Prostate gland (tissue), 2 donors: ENCODE measurements at regions not wholly inside any gene's neighbourhood (a gene's known extent, or its start where the extent isn't known, plus 50 kb on each side); places are given as distances from the start of the nearest gene placed in this dataset.

ENCODE experiments used
- POLR2A ChIP-seq: fragments of 450-650 bp; IDR thresholded peaks from one replicate; pipeline ENCODE4 v1.6.1; 2016; ENCODE audit warnings: antibody characterized with exemption, mild to moderate bottlenecking
- POLR2AphosphoS5 ChIP-seq: sonication (generic); formaldehyde crosslinking; IDR thresholded peaks from one replicate; pipeline ENCODE4 v1.6.1; 2017; ENCODE audit warnings: antibody characterized with exemption
- TF ChIP-seq, protein P1 (sequence below), 4 experiments: fragments of 200-600 bp in 2 of 4; fragments of 450-650 bp in 2 of 4; sonication (generic) in 2 of 4; IDR thresholded peaks; 1 replicate in 3 of 4; 2 replicates in 1 of 4; pipeline ENCODE4 v1.5.1; 2016 to 2019; ENCODE audit warnings: antibody characterized with exemption in 4 of 4, mild to moderate bottlenecking in 2 of 4, moderate library complexity in 2 of 4

- TF ChIP-seq, protein P1, sequence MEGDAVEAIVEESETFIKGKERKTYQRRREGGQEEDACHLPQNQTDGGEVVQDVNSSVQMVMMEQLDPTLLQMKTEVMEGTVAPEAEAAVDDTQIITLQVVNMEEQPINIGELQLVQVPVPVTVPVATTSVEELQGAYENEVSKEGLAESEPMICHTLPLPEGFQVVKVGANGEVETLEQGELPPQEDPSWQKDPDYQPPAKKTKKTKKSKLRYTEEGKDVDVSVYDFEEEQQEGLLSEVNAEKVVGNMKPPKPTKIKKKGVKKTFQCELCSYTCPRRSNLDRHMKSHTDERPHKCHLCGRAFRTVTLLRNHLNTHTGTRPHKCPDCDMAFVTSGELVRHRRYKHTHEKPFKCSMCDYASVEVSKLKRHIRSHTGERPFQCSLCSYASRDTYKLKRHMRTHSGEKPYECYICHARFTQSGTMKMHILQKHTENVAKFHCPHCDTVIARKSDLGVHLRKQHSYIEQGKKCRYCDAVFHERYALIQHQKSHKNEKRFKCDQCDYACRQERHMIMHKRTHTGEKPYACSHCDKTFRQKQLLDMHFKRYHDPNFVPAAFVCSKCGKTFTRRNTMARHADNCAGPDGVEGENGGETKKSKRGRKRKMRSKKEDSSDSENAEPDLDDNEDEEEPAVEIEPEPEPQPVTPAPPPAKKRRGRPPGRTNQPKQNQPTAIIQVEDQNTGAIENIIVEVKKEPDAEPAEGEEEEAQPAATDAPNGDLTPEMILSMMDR (IDR thresholded peaks at IDR 0.05), result peak in 1 of 4 experiments; percentile 41
- no peak for TF ChIP-seq POLR2AphosphoS5
- no peak for TF ChIP-seq POLR2A
Observed at GRCh38 chr14:106459971-106460730, 933.8 kb downstream of the TMEM121 start.
